Panc1 (cell line): ENCODE measurements at regions not wholly inside any gene's neighbourhood (a gene's known extent, or its start where the extent isn't known, plus 50 kb on each side); places are given as distances from the start of the nearest gene placed in this dataset.

ENCODE experiments used
- ATAC-seq: fragments of 200-7000 bp; cut with Tn5 transposase; 2 replicates; pipeline ENCODE4 v1.9.1; 2020; ENCODE audit warnings: mild to moderate bottlenecking, moderate library complexity
- BruUV-seq: library from RNA; stranded (reverse); fragments of 400-500 nt; replicated peaks from 2 replicates; lab custom pipeline; 2021; lab: Mats Ljungman, UMichigan
- CTCF ChIA-PET: fragments of 300-600 bp; sonication (Branson Sonifier 250); formaldehyde crosslinking; loops from one replicate; lab custom pipeline; 2022; ENCODE audit warnings: antibody characterized with exemption; lab: Charles Lee
- POLR2A ChIA-PET: fragments of 300-600 bp; sonication (Branson Sonifier 250); formaldehyde crosslinking; loops from one replicate; lab custom pipeline; 2022; ENCODE audit warnings: antibody characterized with exemption; lab: Charles Lee
- DNase-seq: peaks from one replicate; pipeline ENCODE4 v3.0.0-alpha.2; 2010; ENCODE audit warnings: low read depth, low spot score
- H3K27ac ChIP-seq: 2 replicates; pipeline ENCODE4 v1.5.1; 2011; ENCODE audit warnings: mild to moderate bottlenecking, low read length, inconsistent platforms
- H3K27me3 ChIP-seq: fragments of 200-500 bp; sonication (Bioruptor generic); 2 replicates; pipeline ENCODE4 v1.6.0; 2014; ENCODE audit warnings: low read length, inconsistent platforms; ENCODE audit not compliant: control insufficient read depth, insufficient read depth
- H3K36me3 ChIP-seq: fragments of 200-500 bp; sonication (Bioruptor generic); 2 replicates; pipeline ENCODE4 v1.5.1; 2014; ENCODE audit warnings: inconsistent platforms, mild to moderate bottlenecking, low read length, moderate library complexity; ENCODE audit not compliant: control insufficient read depth, insufficient read depth
- H3K4me1 ChIP-seq: 2 replicates; pipeline ENCODE4 v1.5.1; 2011; ENCODE audit warnings: inconsistent platforms, mild to moderate bottlenecking, low read length, moderate library complexity; ENCODE audit not compliant: control insufficient read depth, insufficient read depth
- H3K4me3 ChIP-seq, 2 experiments: 2 replicates each; pipeline ENCODE4 v1.5.1; 2011 to 2012; ENCODE audit warnings: low read depth in 2 of 2, low read length in 2 of 2, mild to moderate bottlenecking in 2 of 2, inconsistent platforms in 1 of 2, moderate library complexity in 1 of 2
- H3K9me3 ChIP-seq: fragments of 200-500 bp; sonication (Bioruptor generic); 2 replicates; pipeline ENCODE4 v1.5.1; 2014; ENCODE audit warnings: low read depth, mild to moderate bottlenecking, inconsistent platforms, low read length, moderate library complexity; ENCODE audit not compliant: control insufficient read depth, insufficient read depth
- POLR2AphosphoS5 ChIP-seq: IDR thresholded peaks from 2 replicates; pipeline ENCODE4 v1.6.1; 2012; ENCODE audit warnings: mild to moderate bottlenecking, low read depth, low read length, moderate library complexity
- SIN3A ChIP-seq: IDR thresholded peaks from 2 replicates; pipeline ENCODE4 v1.6.1; 2012; ENCODE audit warnings: low read depth, mild to moderate bottlenecking, low read length, moderate library complexity, borderline replicate concordance; ENCODE audit not compliant: insufficient read depth
- TCF7L2 ChIP-seq: IDR thresholded peaks from 2 replicates; pipeline ENCODE4 v1.6.1; 2011; ENCODE audit warnings: mild to moderate bottlenecking, low read depth, low read length, inconsistent platforms
- in situ Hi-C: cut with HindIII; loops from 2 replicates; pipeline ENCODE4 v1.10.0; 2016; ENCODE audit warnings: low sequenced_read_pairs, low pct_unique_long_range_greater_than_20kb
- intact Hi-C: fragments of 100-400 bp; cut with micrococcal nuclease; formaldehyde crosslinking; loops from one replicate; pipeline ENCODE4 v1.10.0; 2022; ENCODE audit not compliant: unreplicated experiment
- TF ChIP-seq, protein P1 (sequence below), 2 experiments: IDR thresholded peaks; 2 replicates each; pipeline ENCODE4 v1.6.1; 2011 to 2012; ENCODE audit warnings: low read depth in 2 of 2, control low read depth in 1 of 2, low read length in 1 of 2, mild to moderate bottlenecking in 1 of 2, moderate library complexity in 1 of 2; ENCODE audit not compliant: insufficient read depth in 1 of 2
- TF ChIP-seq, protein P2 (sequence below): fragments of 450-650 bp; IDR thresholded peaks from 2 replicates; pipeline ENCODE4 v1.5.1; 2017; ENCODE audit warnings: mild to moderate bottlenecking

DNA sequence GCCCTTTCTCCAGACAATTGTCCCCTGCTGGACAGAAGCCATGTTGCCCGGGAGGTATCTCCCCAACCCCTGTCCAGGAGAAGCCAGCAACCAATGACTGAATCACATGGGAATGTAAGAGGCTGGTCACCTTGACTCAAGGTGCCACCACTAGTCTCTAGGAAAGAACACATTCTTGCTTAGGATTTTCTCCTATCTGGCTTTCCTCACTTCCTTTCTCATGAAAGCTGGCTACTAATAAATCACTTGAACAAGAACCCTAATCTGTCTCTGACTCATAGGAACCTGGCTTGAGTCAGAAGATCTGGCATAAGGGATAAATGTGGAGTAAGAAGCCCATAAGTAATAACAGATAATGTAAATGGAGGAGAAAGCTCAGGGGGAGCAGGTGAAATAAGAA lies 101.4 kb upstream of the C11orf87 start:
- no peak for DNase-seq
- POLR2A ChIA-PET: no interaction called here
- intact Hi-C loops: no loop called here
- H3K36me3 ChIP-seq: no peaks in the 10 kb centered on the region
- in situ Hi-C loops: no loop called here
- no TSS peak for BruUV-seq
- ATAC-seq: no peak
- CTCF ChIA-PET: no interaction called here
- no peak overlapping the region for H3K27ac ChIP-seq
- TF ChIP-seq, protein P1, sequence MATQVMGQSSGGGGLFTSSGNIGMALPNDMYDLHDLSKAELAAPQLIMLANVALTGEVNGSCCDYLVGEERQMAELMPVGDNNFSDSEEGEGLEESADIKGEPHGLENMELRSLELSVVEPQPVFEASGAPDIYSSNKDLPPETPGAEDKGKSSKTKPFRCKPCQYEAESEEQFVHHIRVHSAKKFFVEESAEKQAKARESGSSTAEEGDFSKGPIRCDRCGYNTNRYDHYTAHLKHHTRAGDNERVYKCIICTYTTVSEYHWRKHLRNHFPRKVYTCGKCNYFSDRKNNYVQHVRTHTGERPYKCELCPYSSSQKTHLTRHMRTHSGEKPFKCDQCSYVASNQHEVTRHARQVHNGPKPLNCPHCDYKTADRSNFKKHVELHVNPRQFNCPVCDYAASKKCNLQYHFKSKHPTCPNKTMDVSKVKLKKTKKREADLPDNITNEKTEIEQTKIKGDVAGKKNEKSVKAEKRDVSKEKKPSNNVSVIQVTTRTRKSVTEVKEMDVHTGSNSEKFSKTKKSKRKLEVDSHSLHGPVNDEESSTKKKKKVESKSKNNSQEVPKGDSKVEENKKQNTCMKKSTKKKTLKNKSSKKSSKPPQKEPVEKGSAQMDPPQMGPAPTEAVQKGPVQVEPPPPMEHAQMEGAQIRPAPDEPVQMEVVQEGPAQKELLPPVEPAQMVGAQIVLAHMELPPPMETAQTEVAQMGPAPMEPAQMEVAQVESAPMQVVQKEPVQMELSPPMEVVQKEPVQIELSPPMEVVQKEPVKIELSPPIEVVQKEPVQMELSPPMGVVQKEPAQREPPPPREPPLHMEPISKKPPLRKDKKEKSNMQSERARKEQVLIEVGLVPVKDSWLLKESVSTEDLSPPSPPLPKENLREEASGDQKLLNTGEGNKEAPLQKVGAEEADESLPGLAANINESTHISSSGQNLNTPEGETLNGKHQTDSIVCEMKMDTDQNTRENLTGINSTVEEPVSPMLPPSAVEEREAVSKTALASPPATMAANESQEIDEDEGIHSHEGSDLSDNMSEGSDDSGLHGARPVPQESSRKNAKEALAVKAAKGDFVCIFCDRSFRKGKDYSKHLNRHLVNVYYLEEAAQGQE (IDR thresholded peaks at IDR 0.05; ENCODE audit: insufficient read depth in 1 of 2, low read depth in 2 of 2, low read length in 1 of 2): no peak
- TF ChIP-seq TCF7L2 (no peak), SIN3A (no peak)
- no peaks in the 10 kb centered on the region for H3K9me3 ChIP-seq
- H3K4me1 ChIP-seq: no peaks in the 10 kb centered on the region
- H3K27me3 ChIP-seq: no peaks in the 10 kb centered on the region
- H3K4me3 ChIP-seq: no peak overlapping the region

DNA sequence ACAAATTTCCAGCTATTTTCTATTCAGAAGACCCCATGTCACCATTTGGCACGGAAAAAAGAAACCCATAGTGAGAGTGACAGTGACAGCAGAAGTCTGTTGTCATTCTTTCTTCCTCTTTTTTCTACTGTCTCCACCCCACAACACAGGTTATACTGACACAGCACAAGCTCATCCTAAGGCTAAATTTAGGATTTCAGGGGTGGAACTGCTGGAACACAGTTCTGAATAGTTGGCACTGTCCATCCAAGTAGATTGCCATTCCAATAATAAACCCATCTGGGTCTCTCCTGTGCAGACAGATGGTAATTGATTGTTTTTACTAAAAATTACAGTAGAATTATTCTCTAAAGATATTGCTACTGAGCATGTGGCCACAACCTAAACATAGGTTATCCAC lies 95.2 kb upstream of the C11orf87 start:
- DNase-seq: no peak
- no peaks in the 10 kb centered on the region for H3K27me3 ChIP-seq
- in situ Hi-C loops (no loop called here), intact Hi-C loops (no loop called here)
- no peaks in the 10 kb centered on the region for H3K4me1 ChIP-seq
- ChIA-PET POLR2A (no interaction called here), CTCF (no interaction called here)
- no peak for TF ChIP-seq SIN3A
- no peak for TF ChIP-seq TCF7L2
- TF ChIP-seq POLR2AphosphoS5: no peak
- TF ChIP-seq, protein P2, sequence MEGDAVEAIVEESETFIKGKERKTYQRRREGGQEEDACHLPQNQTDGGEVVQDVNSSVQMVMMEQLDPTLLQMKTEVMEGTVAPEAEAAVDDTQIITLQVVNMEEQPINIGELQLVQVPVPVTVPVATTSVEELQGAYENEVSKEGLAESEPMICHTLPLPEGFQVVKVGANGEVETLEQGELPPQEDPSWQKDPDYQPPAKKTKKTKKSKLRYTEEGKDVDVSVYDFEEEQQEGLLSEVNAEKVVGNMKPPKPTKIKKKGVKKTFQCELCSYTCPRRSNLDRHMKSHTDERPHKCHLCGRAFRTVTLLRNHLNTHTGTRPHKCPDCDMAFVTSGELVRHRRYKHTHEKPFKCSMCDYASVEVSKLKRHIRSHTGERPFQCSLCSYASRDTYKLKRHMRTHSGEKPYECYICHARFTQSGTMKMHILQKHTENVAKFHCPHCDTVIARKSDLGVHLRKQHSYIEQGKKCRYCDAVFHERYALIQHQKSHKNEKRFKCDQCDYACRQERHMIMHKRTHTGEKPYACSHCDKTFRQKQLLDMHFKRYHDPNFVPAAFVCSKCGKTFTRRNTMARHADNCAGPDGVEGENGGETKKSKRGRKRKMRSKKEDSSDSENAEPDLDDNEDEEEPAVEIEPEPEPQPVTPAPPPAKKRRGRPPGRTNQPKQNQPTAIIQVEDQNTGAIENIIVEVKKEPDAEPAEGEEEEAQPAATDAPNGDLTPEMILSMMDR: no peak
- TF ChIP-seq, protein P1 (IDR thresholded peaks at IDR 0.05; ENCODE audit: insufficient read depth in 1 of 2, low read depth in 2 of 2, low read length in 1 of 2): no peak
- no peaks in the 10 kb centered on the region for H3K9me3 ChIP-seq
- no peak overlapping the region for H3K27ac ChIP-seq
- no peaks in the 10 kb centered on the region for H3K36me3 ChIP-seq
- ATAC-seq: no peak
- H3K4me3 ChIP-seq: no peak overlapping the region
- BruUV-seq: no TSS peak
